Skeletal muscle satellite cell (primary cell): ENCODE measurements at regions not wholly inside any gene's neighbourhood (a gene's known extent, or its start where the extent isn't known, plus 50 kb on each side); places are given as distances from the start of the nearest gene placed in this dataset.

Experiments
- H3K27me3 ChIP-seq: 2 replicates; pipeline ENCODE4 v1.7.0; 2013; ENCODE audit warnings: low read length; ENCODE audit not compliant: control insufficient read depth, insufficient read depth
- H3K36me3 ChIP-seq: 2 replicates; pipeline ENCODE4 v1.7.0; 2013; ENCODE audit warnings: mild to moderate bottlenecking, control low read depth, low read length; ENCODE audit not compliant: insufficient read depth
- H3K4me1 ChIP-seq: 2 replicates; pipeline ENCODE4 v1.7.0; 2013; ENCODE audit warnings: low read length; ENCODE audit not compliant: control insufficient read depth, insufficient read depth
- H3K4me2 ChIP-seq: 2 replicates; pipeline ENCODE4 v1.7.0; 2013; ENCODE audit warnings: mild to moderate bottlenecking, low read length
- H3K4me3 ChIP-seq: 2 replicates; pipeline ENCODE4 v1.7.0; 2013; ENCODE audit warnings: low read length
- H3K9ac ChIP-seq: 2 replicates; pipeline ENCODE4 v1.7.0; 2013; ENCODE audit warnings: mild to moderate bottlenecking, low read depth, low read length, moderate library complexity
- H3K9me3 ChIP-seq: replicated peaks from 2 replicates; pipeline ENCODE4 v1.7.0; 2013; ENCODE audit warnings: mild to moderate bottlenecking, control low read depth, low read length

DNA sequence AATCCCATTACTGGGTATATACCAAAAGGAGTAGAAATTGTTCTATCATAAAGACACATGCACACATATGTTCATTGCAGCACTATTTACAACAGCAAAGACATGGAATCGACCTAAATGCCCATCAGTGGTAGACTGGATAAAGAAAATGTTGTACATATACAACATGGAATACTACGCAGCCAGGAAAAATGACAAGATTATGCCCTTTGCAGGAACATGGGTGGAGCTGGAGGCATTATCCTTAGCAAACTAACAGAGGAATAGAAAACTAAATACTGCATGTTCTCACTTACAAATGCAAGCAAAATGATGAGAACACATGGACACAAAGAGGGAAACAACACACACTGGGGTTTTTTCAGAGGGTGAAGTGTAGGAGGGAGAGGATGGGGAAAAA lies 300.2 kb downstream of the BAMBI start:
- Histone ChIP-seq H3K9me3 (no peaks in the 10 kb centered on the region), H3K4me1 (peaks cover 17% of the 10 kb centered on the region)

DNA sequence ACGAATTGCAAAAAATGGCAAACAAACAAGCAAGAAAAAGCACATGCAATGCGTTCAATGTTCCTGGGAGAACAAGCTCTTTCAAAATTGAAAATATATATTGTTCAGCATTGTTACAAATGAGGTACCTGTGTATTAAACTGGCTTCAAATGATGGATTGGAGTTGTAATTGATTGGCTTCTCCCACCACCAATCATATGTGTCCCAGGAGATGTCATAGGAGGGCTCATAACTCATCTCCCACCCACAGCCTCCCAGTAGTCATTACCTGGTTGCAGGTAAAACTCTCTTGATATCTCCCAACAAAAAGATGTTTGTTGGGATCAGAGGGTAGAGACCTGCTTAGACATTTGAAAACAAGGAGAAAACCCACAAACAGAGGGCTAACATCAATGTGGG lies 302.9 kb downstream of the BAMBI start:
- Histone ChIP-seq H3K27me3 (peaks cover 5% of the 10 kb centered on the region), H3K9me3 (no peaks in the 10 kb centered on the region), H3K36me3 (no peaks in the 10 kb centered on the region), H3K4me1 (peaks cover 23% of the 10 kb centered on the region), H3K4me3 (no peak overlapping the region), H3K9ac (no peak overlapping the region), H3K4me2 (no peak overlapping the region)

More for the DNA sequence above, 300.2 kb downstream of the BAMBI start:
- H3K9ac ChIP-seq = no peak overlapping the region
- H3K27me3 ChIP-seq = peaks cover 5% of the 10 kb centered on the region
- no peak overlapping the region for H3K4me3 ChIP-seq
- no peaks in the 10 kb centered on the region for H3K36me3 ChIP-seq
- no peak overlapping the region for H3K4me2 ChIP-seq

DNA sequence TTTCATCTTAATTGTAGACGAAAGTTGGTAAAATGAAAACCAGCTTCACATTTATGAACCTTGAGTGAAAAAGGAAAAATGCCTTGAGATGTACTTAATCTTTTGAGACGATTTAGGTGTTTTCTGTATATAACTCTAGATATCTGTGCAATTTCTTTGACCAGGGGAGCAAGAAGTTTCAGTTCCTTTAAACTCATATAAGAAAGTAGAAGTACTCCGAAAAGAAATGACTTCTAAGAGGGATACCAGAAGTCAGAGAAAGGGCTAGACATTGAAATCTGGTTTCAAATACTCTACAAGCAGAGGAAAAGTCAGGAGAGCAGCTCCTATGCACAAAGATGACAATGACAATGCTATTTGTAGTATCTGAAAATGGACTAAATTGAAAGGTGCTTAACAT lies 303.7 kb downstream of the BAMBI start:
- peaks cover 5% of the 10 kb centered on the region for H3K27me3 ChIP-seq
- H3K4me1 ChIP-seq = peaks cover 17% of the 10 kb centered on the region
- no peaks in the 10 kb centered on the region for H3K36me3 ChIP-seq
- H3K4me2 ChIP-seq = no peak overlapping the region
- no peak overlapping the region for H3K9ac ChIP-seq
- H3K9me3 ChIP-seq = no peaks in the 10 kb centered on the region
- H3K4me3 ChIP-seq = no peak overlapping the region

DNA sequence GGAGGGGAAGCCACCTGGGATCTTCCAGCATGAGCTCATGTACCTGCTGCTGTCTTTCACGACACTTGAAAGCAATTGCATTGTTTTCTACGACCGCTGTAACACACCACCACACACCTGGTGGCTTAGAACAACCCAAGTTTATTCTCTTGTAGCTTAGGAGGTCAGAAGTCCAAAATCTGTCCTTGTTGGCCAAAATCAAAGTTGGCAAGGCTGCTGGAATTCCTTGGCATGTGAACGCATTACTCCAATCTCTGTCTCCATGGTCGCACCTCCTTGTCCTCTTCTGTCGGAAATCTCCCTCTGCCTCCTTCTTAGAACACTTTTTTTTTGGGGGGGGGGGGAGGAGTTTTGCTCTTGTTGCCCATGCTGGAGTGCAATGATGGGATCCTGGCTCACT lies 305.7 kb downstream of the BAMBI start:
- Histone ChIP-seq H3K4me3 (no peak overlapping the region), H3K9ac (no peak overlapping the region), H3K36me3 (no peaks in the 10 kb centered on the region), H3K27me3 (peaks cover 5% of the 10 kb centered on the region), H3K4me1 (peaks cover 11% of the 10 kb centered on the region), H3K9me3 (no peaks in the 10 kb centered on the region), H3K4me2 (no peak overlapping the region)

DNA sequence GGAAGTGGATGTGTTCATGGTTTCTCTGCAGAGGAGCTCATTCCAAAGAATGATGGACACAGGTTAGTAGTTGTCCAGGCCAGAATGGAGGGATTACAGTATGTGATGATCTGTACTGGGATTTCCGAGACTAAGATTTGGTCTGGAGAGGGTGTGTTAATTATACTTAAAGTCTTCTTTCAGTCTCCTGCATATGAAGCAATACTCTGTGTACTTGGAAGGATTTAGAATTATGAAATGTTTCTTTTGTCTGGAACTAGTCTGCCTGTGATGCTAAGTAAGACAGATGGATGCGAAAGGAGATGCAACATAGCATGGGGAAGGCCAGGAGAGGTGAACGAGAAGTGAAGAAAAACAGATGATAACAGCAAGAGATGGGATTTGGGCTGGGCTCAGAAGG lies 305.1 kb upstream of the LYZL1 start:
- no peak overlapping the region for H3K4me2 ChIP-seq
- peaks cover 5% of the 10 kb centered on the region for H3K27me3 ChIP-seq
- H3K4me3 ChIP-seq = no peak overlapping the region
- H3K4me1 ChIP-seq = peaks cover 11% of the 10 kb centered on the region
- no peak overlapping the region for H3K9ac ChIP-seq
- no peaks in the 10 kb centered on the region for H3K36me3 ChIP-seq
- H3K9me3 ChIP-seq = no peaks in the 10 kb centered on the region

DNA sequence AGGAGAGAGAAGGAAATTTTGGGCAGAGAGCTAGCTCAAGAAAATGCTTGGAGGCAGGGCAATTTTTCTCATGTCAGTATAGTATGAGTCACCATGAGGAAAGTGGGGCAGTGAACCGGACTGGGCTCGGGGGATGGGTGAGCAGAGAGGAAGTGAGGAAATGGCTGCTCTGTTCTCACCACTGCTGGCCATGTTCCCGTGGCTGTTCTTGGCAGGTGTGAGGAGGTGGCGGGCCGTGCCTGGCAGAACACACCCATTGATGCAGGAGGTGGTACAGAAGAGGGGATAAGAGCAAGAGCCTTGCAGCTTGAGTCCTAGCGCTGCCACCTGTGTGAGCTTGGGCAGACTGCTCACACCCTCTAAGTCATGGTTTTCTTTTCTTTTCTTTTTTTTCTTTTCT lies 304.4 kb upstream of the LYZL1 start:
- H3K4me3 ChIP-seq = no peak overlapping the region
- H3K4me1 ChIP-seq = peaks cover 11% of the 10 kb centered on the region
- H3K4me2 ChIP-seq = peak overlapping the region; percentile 37
- H3K9me3 ChIP-seq = no peaks in the 10 kb centered on the region
- peaks cover 5% of the 10 kb centered on the region for H3K27me3 ChIP-seq
- no peaks in the 10 kb centered on the region for H3K36me3 ChIP-seq
- H3K9ac ChIP-seq = no peak overlapping the region

DNA sequence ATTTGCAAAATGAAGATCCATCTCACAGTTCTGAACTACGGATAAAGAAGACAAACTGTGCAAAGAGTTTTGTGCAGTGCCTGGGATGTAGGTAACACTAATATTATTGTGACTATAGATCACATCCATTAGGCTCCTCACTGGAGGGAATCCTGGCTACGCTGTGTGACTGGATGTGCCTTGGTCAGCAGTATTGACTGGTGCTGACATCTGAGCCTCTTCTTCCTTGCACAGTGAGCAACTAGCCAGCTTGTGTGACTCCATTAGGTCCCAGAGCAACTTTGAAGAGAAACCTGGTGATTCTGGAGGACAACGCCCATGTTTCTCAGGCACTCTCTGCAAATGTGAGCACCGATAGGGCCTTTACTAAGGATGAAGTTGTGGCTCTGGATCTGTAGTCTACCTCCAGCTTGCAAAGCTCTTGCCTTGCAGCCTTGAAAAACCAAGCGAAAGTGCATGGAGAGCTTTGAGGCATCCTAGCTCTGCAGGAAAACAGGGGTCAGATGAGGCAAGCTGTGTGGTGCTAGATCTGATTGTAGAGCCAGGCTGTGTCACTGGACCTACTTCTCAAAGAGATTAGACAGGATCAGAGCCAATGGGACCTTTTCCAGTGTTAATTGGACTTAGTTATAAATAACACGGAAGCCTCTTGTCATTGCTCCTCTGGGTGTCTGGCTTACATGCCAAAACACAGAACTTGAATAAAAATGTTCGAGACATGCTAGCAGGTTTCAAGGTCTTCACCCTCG lies 303.6 kb upstream of the LYZL1 start:
- H3K4me3 ChIP-seq = no peak overlapping the region
- H3K36me3 ChIP-seq = no peaks in the 10 kb centered on the region
- H3K4me2 ChIP-seq = no peak overlapping the region
- H3K27me3 ChIP-seq = peaks cover 5% of the 10 kb centered on the region
- H3K9me3 ChIP-seq = no peaks in the 10 kb centered on the region
- no peak overlapping the region for H3K9ac ChIP-seq
- peaks cover 11% of the 10 kb centered on the region for H3K4me1 ChIP-seq

DNA sequence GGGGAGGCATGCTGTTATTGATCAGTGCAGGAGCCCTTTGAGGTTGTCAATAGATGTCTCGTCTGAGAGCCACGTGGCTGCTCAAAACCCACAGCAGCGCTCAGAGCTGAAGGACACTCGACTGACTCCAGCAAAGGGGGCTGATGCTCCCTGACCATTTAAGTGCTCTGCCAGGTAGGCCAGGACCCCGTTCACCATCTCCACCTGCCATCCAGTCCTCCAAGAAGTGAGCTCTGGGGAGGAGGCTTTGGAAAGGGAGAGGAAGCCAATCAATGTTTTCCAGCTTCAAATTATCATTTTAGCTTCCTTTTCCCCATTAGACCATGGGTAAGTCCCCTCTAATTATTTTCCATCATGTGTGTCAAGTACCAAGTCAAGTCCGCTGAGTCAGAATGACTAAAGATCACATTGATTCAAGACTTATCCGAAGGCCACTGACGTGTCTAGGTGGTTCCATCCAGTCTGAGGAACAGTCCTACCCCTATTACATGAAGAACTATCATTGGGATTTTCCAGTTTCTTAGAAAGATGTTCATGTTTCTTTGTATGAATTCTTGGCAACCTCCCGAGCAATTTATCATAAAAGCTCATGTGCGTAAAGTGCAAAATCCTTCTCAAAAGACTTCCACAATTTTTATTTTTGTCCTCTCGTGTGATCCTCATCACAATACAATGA lies 302.6 kb upstream of the LYZL1 start:
- H3K9me3 ChIP-seq = no peaks in the 10 kb centered on the region
- no peak overlapping the region for H3K4me2 ChIP-seq
- no peak overlapping the region for H3K9ac ChIP-seq
- H3K4me3 ChIP-seq = no peak overlapping the region
- H3K4me1 ChIP-seq = peaks cover 11% of the 10 kb centered on the region
- peaks cover 5% of the 10 kb centered on the region for H3K27me3 ChIP-seq
- no peaks in the 10 kb centered on the region for H3K36me3 ChIP-seq

DNA sequence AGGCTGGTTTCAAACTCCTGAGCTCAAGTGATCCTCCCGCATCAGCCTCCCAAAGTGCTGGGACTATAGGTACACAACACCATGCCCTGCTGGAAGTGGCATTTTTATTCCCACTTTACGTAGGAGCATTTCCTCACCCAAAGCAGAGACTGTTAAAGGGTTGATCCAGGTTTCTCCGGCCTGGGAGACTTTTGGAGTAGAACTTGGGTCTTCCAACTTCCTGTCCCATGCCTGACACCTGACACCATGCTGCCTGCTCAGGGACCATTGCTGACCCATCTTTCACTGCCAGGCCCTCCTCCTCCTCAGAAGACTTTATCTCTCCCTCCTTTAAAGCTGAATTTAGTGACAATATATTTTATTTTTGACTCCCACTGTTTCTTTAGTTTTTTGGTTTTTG lies 302.0 kb upstream of the LYZL1 start:
- H3K36me3 ChIP-seq = no peaks in the 10 kb centered on the region
- peaks cover 4% of the 10 kb centered on the region for H3K27me3 ChIP-seq
- H3K4me2 ChIP-seq = no peak overlapping the region
- no peaks in the 10 kb centered on the region for H3K9me3 ChIP-seq
- H3K9ac ChIP-seq = no peak overlapping the region
- H3K4me1 ChIP-seq = peaks cover 12% of the 10 kb centered on the region
- no peak overlapping the region for H3K4me3 ChIP-seq

DNA sequence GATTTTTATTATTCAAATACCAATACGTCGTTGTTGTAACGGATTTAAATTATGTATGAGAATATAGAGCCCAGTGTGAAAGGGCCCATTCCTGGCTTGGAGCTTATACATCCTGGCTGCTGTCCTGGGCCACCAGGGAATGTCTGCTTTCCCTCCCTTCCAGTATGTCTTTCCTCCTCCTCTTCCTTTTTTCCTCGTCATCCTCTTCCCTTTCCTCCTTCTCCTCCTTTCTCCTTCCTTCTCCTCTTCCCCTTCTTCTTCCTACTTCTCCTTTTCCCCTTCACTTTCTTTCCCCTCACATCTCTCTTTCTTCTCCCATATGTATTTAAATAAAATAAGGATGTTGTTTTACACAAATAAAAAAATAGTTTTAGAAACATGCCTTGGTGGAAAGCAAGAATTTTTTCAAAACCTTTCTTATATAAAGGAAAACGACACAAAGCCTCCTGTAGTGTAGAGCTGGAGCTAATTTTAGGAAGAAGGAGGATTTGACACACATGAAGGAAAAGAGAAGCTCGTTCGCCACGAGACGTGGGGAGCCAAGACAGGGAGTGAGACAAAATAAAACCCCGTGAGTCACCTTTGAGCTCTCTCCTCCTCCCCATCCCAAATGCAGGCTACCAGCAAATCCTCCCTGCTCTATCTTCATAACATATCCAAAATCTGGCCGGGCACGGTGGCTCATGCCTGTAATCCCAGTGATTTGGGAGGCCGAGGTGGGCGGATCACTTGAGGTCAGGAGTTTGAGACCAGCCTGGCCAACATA lies 301.1 kb upstream of the LYZL1 start:
- no peaks in the 10 kb centered on the region for H3K36me3 ChIP-seq
- H3K4me1 ChIP-seq = peaks cover 17% of the 10 kb centered on the region
- H3K4me2 ChIP-seq = no peak overlapping the region
- H3K9ac ChIP-seq = no peak overlapping the region
- H3K4me3 ChIP-seq = no peak overlapping the region
- H3K9me3 ChIP-seq = no peaks in the 10 kb centered on the region
- H3K27me3 ChIP-seq = no peaks in the 10 kb centered on the region

DNA sequence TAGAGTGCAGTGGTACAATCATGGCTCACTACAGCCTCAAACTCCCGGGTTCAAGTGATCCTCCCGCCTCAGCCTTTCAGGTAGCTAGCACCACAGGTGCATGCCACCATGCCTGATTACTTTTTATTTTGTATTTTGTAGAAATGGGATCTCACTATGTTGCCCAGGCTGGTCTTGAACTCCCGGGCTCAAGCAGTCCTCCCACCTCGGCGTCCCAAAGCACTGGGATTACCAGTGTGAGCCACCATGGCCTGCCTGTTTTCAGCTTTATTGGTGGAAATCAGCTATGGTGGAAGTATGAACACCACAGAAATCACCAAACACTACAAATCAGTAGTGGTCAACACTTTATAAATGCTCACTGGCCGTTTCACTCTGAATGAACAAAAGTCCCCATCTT lies 299.9 kb upstream of the LYZL1 start:
- no peak overlapping the region for H3K4me3 ChIP-seq
- H3K4me1 ChIP-seq = peaks cover 16% of the 10 kb centered on the region
- no peak overlapping the region for H3K9ac ChIP-seq
- no peaks in the 10 kb centered on the region for H3K9me3 ChIP-seq
- no peaks in the 10 kb centered on the region for H3K36me3 ChIP-seq
- H3K27me3 ChIP-seq = no peaks in the 10 kb centered on the region
- H3K4me2 ChIP-seq = no peak overlapping the region
